ENCODE measurements at regions not wholly inside any gene's neighbourhood (a gene's known extent, or its start where the extent isn't known, plus 50 kb on each side); places are given as distances from the start of the nearest gene placed in this dataset.
"Not testable (repeated sequence)": the region's sequence is repeated elsewhere in the genome, so short reads cannot be mapped to it uniquely, and the experiment has no call there.

DNA sequence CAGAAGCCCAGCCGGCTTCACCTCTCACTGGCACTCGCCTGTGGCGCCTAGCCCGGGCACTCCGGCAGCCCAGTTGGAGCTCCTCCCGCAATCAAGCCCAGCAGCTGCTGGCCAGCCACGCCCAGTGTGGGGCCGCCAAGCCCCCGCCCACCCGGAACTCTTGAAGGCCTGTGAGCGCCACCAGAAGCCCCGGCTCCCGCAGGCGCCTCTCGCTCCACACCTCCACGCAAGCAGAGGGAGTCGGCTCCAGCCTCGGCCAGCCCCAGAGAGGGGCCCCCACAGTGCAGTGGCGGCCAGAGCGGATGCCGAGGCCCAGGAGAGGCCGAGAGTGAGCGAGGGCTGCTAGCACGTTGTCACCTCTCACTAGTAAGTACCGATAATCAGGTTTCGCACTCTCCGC is 240.7 kb downstream of the TFEC start:
- no peaks in the 10 kb centered on the region for H3K9me3 ChIP-seq
- WGBS, 3 donors: 91 to 92% (median 91%) methylated on average over 27 of the region's 27 CpGs
- TF ChIP-seq, protein P1, sequence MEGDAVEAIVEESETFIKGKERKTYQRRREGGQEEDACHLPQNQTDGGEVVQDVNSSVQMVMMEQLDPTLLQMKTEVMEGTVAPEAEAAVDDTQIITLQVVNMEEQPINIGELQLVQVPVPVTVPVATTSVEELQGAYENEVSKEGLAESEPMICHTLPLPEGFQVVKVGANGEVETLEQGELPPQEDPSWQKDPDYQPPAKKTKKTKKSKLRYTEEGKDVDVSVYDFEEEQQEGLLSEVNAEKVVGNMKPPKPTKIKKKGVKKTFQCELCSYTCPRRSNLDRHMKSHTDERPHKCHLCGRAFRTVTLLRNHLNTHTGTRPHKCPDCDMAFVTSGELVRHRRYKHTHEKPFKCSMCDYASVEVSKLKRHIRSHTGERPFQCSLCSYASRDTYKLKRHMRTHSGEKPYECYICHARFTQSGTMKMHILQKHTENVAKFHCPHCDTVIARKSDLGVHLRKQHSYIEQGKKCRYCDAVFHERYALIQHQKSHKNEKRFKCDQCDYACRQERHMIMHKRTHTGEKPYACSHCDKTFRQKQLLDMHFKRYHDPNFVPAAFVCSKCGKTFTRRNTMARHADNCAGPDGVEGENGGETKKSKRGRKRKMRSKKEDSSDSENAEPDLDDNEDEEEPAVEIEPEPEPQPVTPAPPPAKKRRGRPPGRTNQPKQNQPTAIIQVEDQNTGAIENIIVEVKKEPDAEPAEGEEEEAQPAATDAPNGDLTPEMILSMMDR (IDR thresholded peaks at IDR 0.05): no peak
- H3K4me1 ChIP-seq: no peaks in the 10 kb centered on the region
- no peaks in the 10 kb centered on the region for H3K36me3 ChIP-seq (ENCODE audit: insufficient read depth in 1 of 2, low read depth in 1 of 2)
- no peak overlapping the region for H3K27ac ChIP-seq
- H3K4me3 ChIP-seq: no peak overlapping the region
- intact Hi-C loops (cut with DNase I): no loop called here
- DNase-seq (peak in 1 of 2 donors; percentile 35), ATAC-seq (no peak)
- H3K27me3 ChIP-seq (ENCODE audit: insufficient read depth in 3 of 3, low read length in 2 of 3): no peaks in the 10 kb centered on the region

DNA sequence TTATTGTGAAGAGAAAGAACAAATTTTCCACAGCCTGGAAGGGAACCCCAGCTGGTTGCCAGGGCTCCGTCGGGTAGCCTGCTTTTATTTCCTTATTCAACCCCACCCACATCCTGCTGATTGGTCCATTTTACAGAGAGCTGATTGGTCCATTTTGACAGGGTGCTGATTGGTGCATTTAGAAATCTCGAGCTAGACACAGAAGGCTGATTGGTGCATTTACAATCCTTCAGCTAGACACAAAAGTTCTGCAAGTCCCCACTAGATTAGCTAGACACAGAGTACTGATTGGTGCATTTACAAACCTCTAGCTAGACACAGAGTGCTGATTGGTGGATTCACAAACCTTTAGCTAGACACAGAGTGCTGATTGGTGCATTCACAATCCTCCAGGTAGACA is 241.1 kb downstream of the TFEC start:
- ATAC-seq; H3K27ac ChIP-seq; H3K4me1 ChIP-seq; H3K4me3 ChIP-seq; H3K36me3 ChIP-seq (ENCODE audit: insufficient read depth in 1 of 2, low read depth in 1 of 2); intact Hi-C loops (cut with DNase I); DNase-seq; H3K9me3 ChIP-seq; H3K27me3 ChIP-seq (ENCODE audit: insufficient read depth in 3 of 3, low read length in 2 of 3): not testable (repeated sequence)
- 67 to 74% (median 68%) methylated on average over 3 of the region's 3 CpGs for WGBS, 3 donors

DNA sequence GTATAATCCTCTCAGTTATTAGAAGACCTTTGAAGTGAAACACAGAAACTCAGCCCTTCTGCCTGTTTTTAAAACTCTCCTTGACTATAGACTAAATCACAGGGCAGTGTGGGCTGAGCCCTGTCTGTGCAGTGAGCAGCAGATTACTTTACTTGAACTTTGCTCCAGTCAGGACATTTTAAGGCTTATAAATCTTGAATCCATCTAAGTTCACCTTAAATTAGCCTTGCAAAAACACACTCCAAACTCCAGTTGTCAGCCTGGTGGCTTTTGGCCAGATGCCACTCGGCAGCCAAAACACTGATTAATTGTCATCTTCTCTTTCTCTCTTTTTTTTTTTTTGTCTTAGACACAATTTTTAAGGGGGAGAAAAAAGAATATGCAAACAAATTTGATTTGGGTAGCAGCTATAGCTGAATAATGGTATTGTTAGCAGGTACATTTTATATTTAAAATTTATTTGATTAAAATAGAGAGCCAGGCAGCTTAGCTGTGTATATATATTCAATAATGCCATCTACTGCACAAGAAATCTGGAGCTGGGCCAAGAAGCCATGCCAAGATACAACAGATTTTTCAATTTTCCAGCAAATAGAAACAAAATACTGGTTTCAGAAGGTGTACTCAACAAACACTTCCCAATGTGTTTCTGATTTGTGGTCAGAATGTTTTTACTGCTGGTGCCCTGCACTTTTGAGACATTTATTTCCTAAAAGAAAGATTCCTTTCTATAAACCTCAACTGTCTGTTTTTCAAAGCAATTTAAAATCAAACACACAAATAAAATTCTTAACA is 247.7 kb downstream of the TFEC start:
- intact Hi-C loops (cut with DNase I): no loop called here
- no peaks in the 10 kb centered on the region for H3K9me3 ChIP-seq
- H3K36me3 ChIP-seq (ENCODE audit: insufficient read depth in 1 of 2, low read depth in 1 of 2): no peaks in the 10 kb centered on the region
- TF ChIP-seq, protein P1 (IDR thresholded peaks at IDR 0.05): no peak
- DNase-seq: no peak
- 3 to 8% (median 5%) methylated on average over 1 of the region's 1 CpG for WGBS, 3 donors
- no peaks in the 10 kb centered on the region for H3K4me1 ChIP-seq
- no peak for ATAC-seq
- H3K27ac ChIP-seq: no peak overlapping the region
- H3K27me3 ChIP-seq (ENCODE audit: insufficient read depth in 3 of 3, low read length in 2 of 3): no peaks in the 10 kb centered on the region
- no peak overlapping the region for H3K4me3 ChIP-seq

DNA sequence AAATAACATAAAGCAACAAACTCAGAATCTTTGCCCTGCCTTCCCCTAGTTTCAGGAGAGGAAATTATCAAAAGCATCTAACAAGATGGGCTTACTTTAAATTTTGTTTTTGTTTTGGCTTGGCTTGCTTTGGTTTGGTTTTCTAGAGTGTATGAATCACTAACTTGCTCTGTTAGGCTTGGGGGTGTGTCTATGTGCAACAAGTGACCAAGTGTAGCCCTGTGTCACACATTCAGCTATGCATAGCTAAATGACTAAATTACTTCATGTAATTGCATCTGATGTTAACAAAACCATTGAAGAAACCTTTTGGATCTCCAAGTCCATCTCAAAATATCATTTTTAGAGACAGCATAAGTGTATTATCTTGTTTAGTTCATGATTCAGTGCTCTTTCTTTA is 251.0 kb downstream of the TFEC start:
- Histone ChIP-seq H3K4me3 (no peak overlapping the region), H3K36me3 (ENCODE audit: insufficient read depth in 1 of 2, low read depth in 1 of 2) (no peaks in the 10 kb centered on the region), H3K9me3 (no peaks in the 10 kb centered on the region), H3K27ac (no peak overlapping the region), H3K4me1 (no peaks in the 10 kb centered on the region), H3K27me3 (ENCODE audit: insufficient read depth in 3 of 3, low read length in 2 of 3) (no peaks in the 10 kb centered on the region)
- TF ChIP-seq, protein P1 (IDR thresholded peaks at IDR 0.05): no peak
- ATAC-seq: no peak
- intact Hi-C loops (cut with DNase I): no loop called here
- DNase-seq: no peak

DNA sequence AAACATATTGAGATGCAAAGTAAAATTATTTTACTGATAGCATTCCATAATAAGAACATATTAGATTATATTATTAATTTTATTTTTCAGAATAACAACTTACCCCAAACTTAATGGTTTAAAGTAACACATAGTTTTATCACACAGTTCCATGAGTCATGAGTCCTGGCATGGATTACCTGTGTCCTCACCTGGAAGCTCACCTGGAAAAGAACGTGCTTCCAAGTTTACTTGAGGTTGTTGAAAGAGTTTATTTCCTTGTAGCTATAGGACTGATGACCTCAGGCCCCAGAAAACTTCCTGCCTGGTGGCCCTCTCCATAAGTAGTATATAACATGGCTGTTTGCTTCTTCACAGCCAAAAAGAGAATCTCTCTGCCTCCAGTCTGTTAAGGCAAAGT is 254.6 kb downstream of the TFEC start:
- intact Hi-C loops (cut with DNase I): no loop called here
- Histone ChIP-seq H3K4me1 (no peaks in the 10 kb centered on the region), H3K36me3 (ENCODE audit: insufficient read depth in 1 of 2, low read depth in 1 of 2) (no peaks in the 10 kb centered on the region), H3K27ac (no peak overlapping the region), H3K4me3 (no peak overlapping the region), H3K27me3 (ENCODE audit: insufficient read depth in 3 of 3, low read length in 2 of 3) (no peaks in the 10 kb centered on the region), H3K9me3 (no peaks in the 10 kb centered on the region)
- 70 to 72% (median 71%) methylated on average over 1 of the region's 1 CpG for WGBS, 3 donors
- no peak for DNase-seq
- TF ChIP-seq, protein P1 (IDR thresholded peaks at IDR 0.05): no peak
- ATAC-seq: no peak
